ENCODE measurements at regions not wholly inside any gene's neighbourhood (a gene's known extent, or its start where the extent isn't known, plus 50 kb on each side); places are given as distances from the start of the nearest gene placed in this dataset.

DNA sequence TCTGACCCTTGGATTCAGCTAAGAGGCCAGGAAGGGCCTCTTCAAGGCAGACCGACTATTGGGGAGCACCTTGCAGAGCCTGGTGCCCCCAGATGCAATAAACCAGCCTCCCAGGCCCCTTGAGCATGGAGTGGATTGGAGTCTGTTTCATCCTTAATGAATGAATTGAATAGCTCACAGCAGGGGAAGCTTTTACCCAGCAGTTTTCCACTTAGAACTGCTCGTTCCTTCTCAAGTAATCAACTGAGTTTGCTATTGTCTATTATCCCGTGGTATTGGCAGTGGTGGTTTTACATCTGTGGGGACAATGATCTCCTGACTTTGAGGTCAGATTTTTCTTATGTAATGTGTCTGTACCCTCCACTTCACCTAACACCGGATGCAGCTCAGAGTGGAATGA, 197.6 kb downstream of the AACS start:
- no peak for TF ChIP-seq POLR2A (IDR thresholded peaks at IDR 0.05)
- TF ChIP-seq, protein P1, sequence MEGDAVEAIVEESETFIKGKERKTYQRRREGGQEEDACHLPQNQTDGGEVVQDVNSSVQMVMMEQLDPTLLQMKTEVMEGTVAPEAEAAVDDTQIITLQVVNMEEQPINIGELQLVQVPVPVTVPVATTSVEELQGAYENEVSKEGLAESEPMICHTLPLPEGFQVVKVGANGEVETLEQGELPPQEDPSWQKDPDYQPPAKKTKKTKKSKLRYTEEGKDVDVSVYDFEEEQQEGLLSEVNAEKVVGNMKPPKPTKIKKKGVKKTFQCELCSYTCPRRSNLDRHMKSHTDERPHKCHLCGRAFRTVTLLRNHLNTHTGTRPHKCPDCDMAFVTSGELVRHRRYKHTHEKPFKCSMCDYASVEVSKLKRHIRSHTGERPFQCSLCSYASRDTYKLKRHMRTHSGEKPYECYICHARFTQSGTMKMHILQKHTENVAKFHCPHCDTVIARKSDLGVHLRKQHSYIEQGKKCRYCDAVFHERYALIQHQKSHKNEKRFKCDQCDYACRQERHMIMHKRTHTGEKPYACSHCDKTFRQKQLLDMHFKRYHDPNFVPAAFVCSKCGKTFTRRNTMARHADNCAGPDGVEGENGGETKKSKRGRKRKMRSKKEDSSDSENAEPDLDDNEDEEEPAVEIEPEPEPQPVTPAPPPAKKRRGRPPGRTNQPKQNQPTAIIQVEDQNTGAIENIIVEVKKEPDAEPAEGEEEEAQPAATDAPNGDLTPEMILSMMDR (IDR thresholded peaks at IDR 0.05): no peak

Data from prostate gland (tissue), 2 donors.